Cortex of kidney (tissue), 1 donor: ENCODE measurements at regions not wholly inside any gene's neighbourhood (a gene's known extent, or its start where the extent isn't known, plus 50 kb on each side); places are given as distances from the start of the nearest gene placed in this dataset.
"Not testable (repeated sequence)": the region's sequence is repeated elsewhere in the genome, so short reads cannot be mapped to it uniquely, and the experiment has no call there.

Experiments used
- DNase-seq: peaks from one replicate; lab custom pipeline; 2025; lab: John Stamatoyannopoulos, UW

GRCh38 chr5:122515210-122515609, 203.2 kb downstream of the SNCAIP start:
- not testable (repeated sequence) for DNase-seq

GRCh38 chr5:122515709-122516431, 203.8 kb downstream of the SNCAIP start:
- no peak for DNase-seq

- DNase-seq: no peak
Measured at GRCh38 chr5:122516432-122516743, 204.4 kb downstream of the SNCAIP start.

- DNase-seq: no peak
Measured at GRCh38 chr5:122517091-122517490, 205.1 kb downstream of the SNCAIP start.

- DNase-seq: no peak
Measured at GRCh38 chr5:122523776-122524175, 211.7 kb downstream of the SNCAIP start.

- DNase-seq: no peak
Measured at GRCh38 chr5:122527547-122527946, 215.5 kb downstream of the SNCAIP start.

- no peak for DNase-seq
Measured at GRCh38 chr5:122532035-122532434, 220.0 kb downstream of the SNCAIP start.

GRCh38 chr5:122533825-122534224, 221.8 kb downstream of the SNCAIP start:
- no peak for DNase-seq

GRCh38 chr5:122534829-122535228, 222.8 kb downstream of the SNCAIP start:
- DNase-seq: no peak

GRCh38 chr5:122541388-122541787, 229.4 kb downstream of the SNCAIP start:
- no peak for DNase-seq

- no peak for DNase-seq
Measured at GRCh38 chr5:122545986-122546385, 228.9 kb upstream of the SNX2 start.

GRCh38 chr5:122547219-122547618, 227.7 kb upstream of the SNX2 start:
- DNase-seq: no peak

GRCh38 chr5:122547669-122548068, 227.2 kb upstream of the SNX2 start:
- no peak for DNase-seq

GRCh38 chr5:122559676-122560075, 215.2 kb upstream of the SNX2 start:
- DNase-seq: no peak

GRCh38 chr5:122561209-122561608, 213.7 kb upstream of the SNX2 start:
- DNase-seq: no peak

GRCh38 chr5:122565331-122565730, 209.5 kb upstream of the SNX2 start:
- no peak for DNase-seq

GRCh38 chr5:122576256-122577016, 198.4 kb upstream of the SNX2 start:
- no peak for DNase-seq

GRCh38 chr5:122581629-122582028, 193.3 kb upstream of the SNX2 start:
- no peak for DNase-seq

GRCh38 chr5:122584411-122585300, 190.2 kb upstream of the SNX2 start:
- DNase-seq: no peak

GRCh38 chr5:122585371-122585770, 189.5 kb upstream of the SNX2 start:
- DNase-seq: no peak

GRCh38 chr5:122586351-122586750, 188.5 kb upstream of the SNX2 start:
- no peak for DNase-seq

GRCh38 chr5:122591828-122592227, 183.1 kb upstream of the SNX2 start:
- no peak for DNase-seq

- DNase-seq: no peak
Measured at GRCh38 chr5:122599000-122599399, 175.9 kb upstream of the SNX2 start.
